OCI-LY1 (cell line): ENCODE measurements at regions not wholly inside any gene's neighbourhood (a gene's known extent, or its start where the extent isn't known, plus 50 kb on each side); places are given as distances from the start of the nearest gene placed in this dataset.

Experiments
- H2AFZ ChIP-seq: fragments of 200-600 bp; sonication (generic), shearing (Covaris generic); 2 replicates; pipeline ENCODE4 v1.6.0; 2014; ENCODE audit warnings: antibody characterized with exemption, mild to moderate bottlenecking, low read length
- H3F3A ChIP-seq: fragments of 200-600 bp; sonication (generic), shearing (Covaris generic); 2 replicates; pipeline ENCODE4 v1.6.0; 2014; ENCODE audit warnings: mild to moderate bottlenecking, antibody characterized with exemption, low read length, moderate library complexity; ENCODE audit not compliant: insufficient read depth
- H3K27ac ChIP-seq: fragments of 200-600 bp; sonication (generic); 2 replicates; pipeline ENCODE4 v1.5.1; 2014; ENCODE audit warnings: low read length, mixed run types, mild to moderate bottlenecking, low read depth; ENCODE audit not compliant: poor library complexity, severe bottlenecking
- H3K27me3 ChIP-seq: fragments of 200-600 bp; sonication (generic); 2 replicates; pipeline ENCODE4 v1.6.0; 2014; ENCODE audit warnings: antibody characterized with exemption, mild to moderate bottlenecking, low read length, moderate library complexity; ENCODE audit not compliant: insufficient read depth
- H3K36me3 ChIP-seq: fragments of 200-600 bp; sonication (generic); 2 replicates; pipeline ENCODE4 v1.6.1; 2014; ENCODE audit warnings: mild to moderate bottlenecking, antibody characterized with exemption, low read length, moderate library complexity, mixed read lengths; ENCODE audit not compliant: insufficient read depth
- H3K4me1 ChIP-seq: fragments of 200-600 bp; sonication (generic); 2 replicates; pipeline ENCODE4 v1.5.1; 2014; ENCODE audit warnings: mild to moderate bottlenecking, low read length, moderate library complexity; ENCODE audit not compliant: insufficient read depth, severe bottlenecking
- H3K4me2 ChIP-seq: fragments of 200-600 bp; sonication (generic), shearing (Covaris generic); 2 replicates; pipeline ENCODE4 v1.6.1; 2014; ENCODE audit warnings: low read length
- H3K4me3 ChIP-seq: fragments of 200-600 bp; sonication (generic); 2 replicates; pipeline ENCODE4 v1.5.1; 2014; ENCODE audit warnings: low read length, low read depth, mild to moderate bottlenecking, mixed read lengths; ENCODE audit not compliant: poor library complexity, severe bottlenecking
- H3K79me2 ChIP-seq: fragments of 200-600 bp; shearing (Covaris generic); 2 replicates; pipeline ENCODE4 v1.6.1; 2016; ENCODE audit warnings: mixed run types, low read length, mixed read lengths; ENCODE audit not compliant: insufficient read depth
- H3K9ac ChIP-seq: fragments of 200-600 bp; sonication (generic), shearing (Covaris generic); 2 replicates; pipeline ENCODE4 v1.6.1; 2014; ENCODE audit warnings: mild to moderate bottlenecking, low read length, mixed read lengths
- H3K9me2 ChIP-seq: fragments of 200-600 bp; sonication (generic), shearing (Covaris generic); 2 replicates; pipeline ENCODE4 v1.6.1; 2014; ENCODE audit warnings: low read depth, mild to moderate bottlenecking, low read length, mixed read lengths
- H3K9me3 ChIP-seq: fragments of 200-600 bp; shearing (Covaris generic); 2 replicates; pipeline ENCODE4 v1.6.1; 2014; ENCODE audit warnings: low read length, mixed read lengths
- H4K20me1 ChIP-seq: fragments of 200-600 bp; sonication (generic), shearing (Covaris generic); 2 replicates; pipeline ENCODE4 v1.6.0; 2016; ENCODE audit warnings: mild to moderate bottlenecking, low read length; ENCODE audit not compliant: insufficient read depth
- CTCF ChIP-seq: fragments of 200-600 bp; sonication (generic), shearing (Covaris generic); IDR thresholded peaks from 2 replicates; pipeline ENCODE4 v1.5.1; 2017; ENCODE audit warnings: mild to moderate bottlenecking, antibody characterized with exemption, low read length, moderate library complexity, mixed read lengths
- EZH2 ChIP-seq: fragments of 200-600 bp; sonication (generic), shearing (Covaris generic); IDR thresholded peaks from 2 replicates; pipeline ENCODE4 v1.8.0; 2017; ENCODE audit warnings: borderline replicate concordance, mixed run types, mild to moderate bottlenecking, antibody characterized with exemption, low read length, moderate library complexity, mixed read lengths

- H4K20me1 ChIP-seq, result no peaks in the 10 kb centered on the region
- TF ChIP-seq EZH2, result no peak
- no peak for TF ChIP-seq CTCF
Observed at GRCh38 chr6:66628917-66629316, 921.9 kb upstream of the EYS start.

DNA sequence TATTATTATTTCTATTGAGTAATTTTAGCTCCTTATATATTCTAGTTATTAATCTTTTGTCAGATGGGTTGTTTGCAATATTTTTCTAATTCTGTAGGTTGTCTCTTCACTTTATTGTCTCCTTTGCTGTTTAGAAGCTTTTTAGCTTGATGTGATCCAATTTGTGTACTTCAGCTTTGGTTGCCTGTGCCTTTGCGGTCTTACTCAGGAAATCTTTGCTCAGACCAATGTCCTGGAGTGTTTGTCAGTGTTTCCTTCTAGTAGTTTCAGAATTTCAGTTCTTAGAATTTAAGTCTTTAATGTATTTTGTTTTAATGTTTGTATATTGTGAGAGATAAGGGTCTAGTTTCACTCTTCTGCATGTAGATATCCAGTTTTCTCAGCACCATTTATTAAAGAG is 916.0 kb upstream of the EYS start:
- H3K27ac ChIP-seq, result no peak overlapping the region
- H3K4me3 ChIP-seq, result no peak overlapping the region
- no peak overlapping the region for H2AFZ ChIP-seq
- no peak overlapping the region for H3K4me2 ChIP-seq
- H3K9ac ChIP-seq, result no peak overlapping the region
- no peaks in the 10 kb centered on the region for H3K9me2 ChIP-seq
- H4K20me1 ChIP-seq, result no peaks in the 10 kb centered on the region
- H3F3A ChIP-seq, result no peaks in the 10 kb centered on the region
- no peak for TF ChIP-seq CTCF
- TF ChIP-seq EZH2, result no peak
- H3K79me2 ChIP-seq, result no peaks in the 10 kb centered on the region
- no peaks in the 10 kb centered on the region for H3K9me3 ChIP-seq
- H3K36me3 ChIP-seq, result no peaks in the 10 kb centered on the region
- H3K27me3 ChIP-seq, result no peaks in the 10 kb centered on the region
- H3K4me1 ChIP-seq, result no peaks in the 10 kb centered on the region

More at GRCh38 chr6:66628917-66629316, 921.9 kb upstream of the EYS start:
- Histone ChIP-seq H3K9me3 (no peaks in the 10 kb centered on the region), H3F3A (no peaks in the 10 kb centered on the region), H3K4me2 (no peak overlapping the region), H3K79me2 (no peaks in the 10 kb centered on the region), H3K27me3 (no peaks in the 10 kb centered on the region), H2AFZ (no peak overlapping the region), H3K4me1 (no peaks in the 10 kb centered on the region), H3K9me2 (no peaks in the 10 kb centered on the region), H3K36me3 (no peaks in the 10 kb centered on the region), H3K27ac (no peak overlapping the region), H3K9ac (no peak overlapping the region), H3K4me3 (no peak overlapping the region)

DNA sequence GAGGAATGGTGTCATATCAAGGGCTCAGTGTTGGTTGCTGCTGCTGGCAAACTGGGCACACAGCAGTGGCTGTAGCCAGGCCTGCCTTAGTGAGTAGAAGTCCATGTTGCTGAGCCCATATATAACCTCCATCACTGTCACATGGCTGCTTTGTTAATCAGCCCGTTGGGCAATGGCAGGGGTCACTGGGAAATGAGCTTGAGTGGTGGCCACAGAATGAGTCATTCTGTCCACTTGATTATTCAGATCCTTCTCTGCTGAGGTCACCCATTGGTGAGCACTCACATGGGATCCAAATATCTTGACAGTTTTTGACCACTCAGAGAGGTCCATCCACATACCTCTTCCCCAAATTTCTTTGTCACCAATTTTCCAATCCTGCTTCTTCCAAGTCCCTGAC is 898.9 kb upstream of the EYS start:
- no peaks in the 10 kb centered on the region for H3K27me3 ChIP-seq
- no peak overlapping the region for H3K4me2 ChIP-seq
- no peaks in the 10 kb centered on the region for H3K36me3 ChIP-seq
- no peak overlapping the region for H3K27ac ChIP-seq
- H3K9ac ChIP-seq, result no peak overlapping the region
- no peak overlapping the region for H3K4me3 ChIP-seq
- TF ChIP-seq CTCF, result no peak
- no peak for TF ChIP-seq EZH2
- no peak overlapping the region for H2AFZ ChIP-seq
- H3K9me3 ChIP-seq, result no peaks in the 10 kb centered on the region
- H4K20me1 ChIP-seq, result no peaks in the 10 kb centered on the region
- H3K4me1 ChIP-seq, result no peaks in the 10 kb centered on the region
- no peaks in the 10 kb centered on the region for H3K9me2 ChIP-seq
- no peaks in the 10 kb centered on the region for H3K79me2 ChIP-seq
- no peaks in the 10 kb centered on the region for H3F3A ChIP-seq
